ENCODE measurements at regions not wholly inside any gene's neighbourhood (a gene's known extent, or its start where the extent isn't known, plus 50 kb on each side); places are given as distances from the start of the nearest gene placed in this dataset.
"Not testable (repeated sequence)": the region's sequence is repeated elsewhere in the genome, so short reads cannot be mapped to it uniquely, and the experiment has no call there.

DNA sequence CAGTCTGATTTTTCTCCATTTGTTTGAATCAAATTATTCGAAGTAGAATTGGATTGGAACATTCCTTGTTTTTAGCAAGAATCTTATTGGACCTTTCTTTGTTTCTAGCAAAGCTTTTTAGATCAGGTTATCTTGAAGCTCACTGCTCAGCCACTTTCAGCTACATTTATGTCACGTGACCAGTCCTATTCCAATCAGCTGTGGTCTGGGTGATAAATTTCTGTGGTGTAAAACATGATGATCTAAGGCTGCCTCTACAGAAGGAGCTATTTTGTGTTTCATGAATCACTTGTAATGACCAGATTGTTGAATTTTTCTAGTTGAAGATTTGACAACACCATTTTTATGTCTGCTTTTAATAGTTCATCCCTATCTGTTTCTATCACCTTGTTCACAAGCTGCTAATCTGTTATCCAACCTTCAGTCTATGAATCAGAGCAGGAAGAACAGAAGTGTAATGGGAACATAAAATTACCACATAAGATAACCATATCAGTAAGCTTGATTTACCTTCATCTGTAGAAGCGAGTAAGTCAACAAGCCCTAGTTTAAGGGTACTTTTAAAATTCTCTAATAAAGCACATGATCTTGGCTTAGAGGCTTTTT is 101.0 kb upstream of the MAP3K7 start:
- DNase-seq (ENCODE audit: low spot score) (no peak), ATAC-seq (no peak)

DNA sequence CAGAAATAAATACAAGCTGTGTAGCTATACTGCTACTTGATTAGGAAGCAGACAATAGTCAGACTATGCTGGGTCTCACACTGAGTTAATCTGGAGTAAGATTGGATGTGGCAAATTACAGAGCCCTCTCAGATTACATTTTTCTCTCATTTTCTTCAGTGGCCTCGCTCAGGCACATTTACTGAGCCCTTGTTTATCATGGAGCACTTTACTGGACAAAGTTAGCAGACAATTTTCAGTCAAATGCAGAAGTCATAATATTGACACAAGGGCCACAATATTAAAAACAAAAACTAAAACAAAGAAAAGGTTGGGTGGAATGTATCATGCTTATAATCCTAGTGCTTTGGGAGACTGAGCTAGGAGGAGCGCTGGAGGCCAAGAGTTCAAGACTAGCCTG is 95.0 kb upstream of the MAP3K7 start:
- DNase-seq (ENCODE audit: low spot score) (no peak), ATAC-seq (no peak)

DNA sequence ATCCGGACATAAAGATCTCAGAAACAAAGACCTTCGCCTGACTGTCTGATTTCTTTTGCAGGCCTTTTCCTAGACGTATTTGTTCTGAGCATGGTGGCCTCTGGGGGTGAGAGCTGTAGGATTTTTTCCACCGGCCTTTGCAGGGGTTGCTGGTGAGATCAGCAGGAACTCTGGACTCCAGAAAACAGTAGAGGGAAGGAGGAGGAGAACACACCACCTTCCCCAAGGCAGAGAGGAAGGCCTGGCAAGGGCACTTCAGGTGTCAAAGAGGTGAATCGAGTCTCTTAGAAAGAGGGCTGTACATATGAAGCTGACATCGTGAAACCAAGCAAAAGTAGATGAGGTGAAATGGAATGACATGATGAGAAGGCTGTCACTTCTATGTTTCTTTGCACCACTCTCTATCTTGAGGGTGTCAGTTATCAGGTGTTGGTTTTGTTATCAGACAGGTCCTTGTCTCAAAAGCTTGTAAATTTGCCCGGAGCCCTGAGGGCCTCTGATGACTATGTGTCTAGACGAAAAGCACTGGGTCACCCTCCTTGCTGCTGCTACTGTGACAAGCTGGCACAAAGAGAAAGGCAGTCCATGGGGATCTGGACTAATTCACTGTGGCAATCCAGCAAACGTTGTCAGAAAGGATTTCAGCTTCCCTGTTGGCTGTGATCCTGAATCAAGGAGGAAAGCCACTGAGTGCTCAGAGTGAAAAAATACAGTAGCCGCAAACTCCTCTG is 91.3 kb upstream of the MAP3K7 start:
- no peak for ATAC-seq

DNA sequence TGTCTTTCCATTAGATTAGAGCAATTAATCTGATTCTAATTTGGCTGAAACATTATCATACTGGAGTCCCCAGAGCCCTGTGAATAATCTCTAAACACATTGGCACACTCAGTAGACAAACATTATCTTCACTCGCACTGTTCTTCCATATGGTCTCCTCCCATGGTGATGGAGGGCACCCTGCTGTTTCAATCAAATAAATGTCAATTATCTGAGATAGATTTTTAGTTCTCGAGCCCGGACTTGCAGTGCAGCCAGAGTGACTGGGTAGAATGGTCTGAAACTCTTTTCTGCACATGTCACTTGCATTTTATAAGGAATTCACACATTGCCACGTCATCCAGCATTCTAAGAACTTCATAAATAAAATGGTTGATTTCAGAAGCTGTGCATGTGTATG is 90.6 kb upstream of the MAP3K7 start:
- DNase-seq (ENCODE audit: low spot score) (no peak), ATAC-seq (no peak)

More for the DNA sequence above, 91.3 kb upstream of the MAP3K7 start:
- no peak for DNase-seq (ENCODE audit: low spot score)

DNA sequence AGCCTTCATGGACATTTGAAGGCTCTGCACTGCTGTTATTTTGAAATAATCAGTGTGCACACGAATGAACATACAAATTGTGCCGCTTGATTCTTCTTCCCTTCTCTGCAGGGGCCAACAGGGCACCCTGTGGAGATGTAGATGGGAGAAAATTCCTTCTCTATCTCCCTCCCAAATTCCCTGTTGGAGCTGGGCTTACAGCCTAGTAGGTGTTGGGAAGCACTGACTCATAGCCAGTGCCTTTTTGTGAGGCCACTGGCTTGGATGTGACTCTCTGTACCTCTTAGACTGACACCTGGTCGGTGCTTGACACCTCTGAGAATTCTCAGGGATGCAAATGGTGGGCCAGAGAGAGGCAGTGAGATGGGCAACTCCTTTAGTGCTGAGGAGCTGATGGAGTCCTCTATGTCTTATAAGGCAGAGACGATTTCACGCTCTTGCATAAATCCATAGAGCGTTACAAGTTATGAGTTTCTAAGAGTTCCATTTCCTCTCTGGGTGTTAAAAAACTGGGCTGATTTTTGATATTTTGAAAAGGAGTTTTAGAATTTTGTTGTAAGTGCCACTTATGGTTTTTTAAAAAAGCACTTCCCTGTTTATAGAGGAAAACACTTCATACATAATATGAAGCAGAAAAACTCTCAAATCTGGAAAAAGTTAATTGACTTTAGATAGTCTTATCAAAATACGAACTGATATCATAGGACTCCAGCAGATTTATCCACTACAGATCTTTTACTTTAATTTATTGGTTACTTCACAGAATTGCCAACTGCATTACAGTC is 89.8 kb upstream of the MAP3K7 start:
- DNase-seq (ENCODE audit: low spot score) (no peak), ATAC-seq (no peak)

DNA sequence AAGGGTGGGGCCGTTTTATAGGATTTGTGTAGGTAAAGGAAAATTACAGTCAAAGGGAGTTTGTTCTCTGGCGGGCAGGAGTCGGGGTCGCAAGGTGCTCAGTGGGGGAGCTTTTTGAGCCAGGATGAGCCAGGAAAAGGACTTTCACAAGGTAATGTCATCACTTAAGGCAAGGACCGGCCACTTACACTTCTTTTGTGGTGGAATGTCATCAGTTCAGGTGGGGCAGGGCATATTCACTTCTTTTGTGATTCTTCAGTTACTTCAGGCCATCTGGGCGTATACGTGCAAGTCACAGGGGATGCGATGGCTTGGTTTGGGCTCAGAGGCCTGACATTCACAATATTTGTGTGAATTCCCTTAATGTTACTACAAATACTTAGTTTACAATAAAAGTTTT is 88.2 kb upstream of the MAP3K7 start:
- DNase-seq (ENCODE audit: low spot score); ATAC-seq: not testable (repeated sequence)

DNA sequence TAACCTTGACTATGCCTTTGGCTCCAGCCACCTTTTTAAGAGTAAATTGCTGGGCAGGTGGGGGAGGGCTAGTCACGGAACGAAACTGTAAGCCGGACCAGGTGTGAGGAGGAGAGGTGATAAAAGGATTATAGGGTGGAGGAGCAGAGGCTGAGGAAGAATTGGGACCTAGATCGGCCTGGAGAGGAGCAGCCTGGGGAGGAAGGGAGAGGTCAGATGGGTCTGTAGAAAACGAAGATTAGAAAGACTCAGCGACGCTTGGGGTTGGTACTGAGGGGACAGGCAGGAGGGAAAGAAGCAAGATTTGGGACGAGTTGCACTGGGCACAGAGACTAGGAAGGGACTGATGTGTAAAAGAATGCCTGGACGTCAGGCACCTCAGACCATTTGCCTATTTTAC is 87.2 kb upstream of the MAP3K7 start:
- DNase-seq (ENCODE audit: low spot score); ATAC-seq: not testable (repeated sequence)

DNA sequence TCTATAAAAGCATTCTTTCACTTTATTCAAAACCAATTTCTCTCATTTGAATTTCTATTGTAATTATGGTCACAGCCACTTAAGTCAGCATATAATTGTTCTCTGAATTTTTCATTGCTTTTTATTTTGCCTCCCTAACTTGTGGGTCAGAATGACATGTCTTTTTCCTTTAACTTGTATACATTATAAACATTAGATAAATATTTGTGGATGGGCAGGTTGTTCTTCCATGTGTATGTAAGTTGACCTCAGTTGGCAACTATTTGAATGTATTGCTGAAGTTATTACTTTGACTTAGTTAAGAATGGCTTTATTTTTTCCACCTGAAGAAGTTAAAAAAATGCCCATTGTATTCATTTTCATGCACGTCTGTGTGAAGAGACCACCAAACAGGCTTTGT is 83.0 kb upstream of the MAP3K7 start:
- ATAC-seq, result no peak
- no peak for DNase-seq (ENCODE audit: low spot score)

DNA sequence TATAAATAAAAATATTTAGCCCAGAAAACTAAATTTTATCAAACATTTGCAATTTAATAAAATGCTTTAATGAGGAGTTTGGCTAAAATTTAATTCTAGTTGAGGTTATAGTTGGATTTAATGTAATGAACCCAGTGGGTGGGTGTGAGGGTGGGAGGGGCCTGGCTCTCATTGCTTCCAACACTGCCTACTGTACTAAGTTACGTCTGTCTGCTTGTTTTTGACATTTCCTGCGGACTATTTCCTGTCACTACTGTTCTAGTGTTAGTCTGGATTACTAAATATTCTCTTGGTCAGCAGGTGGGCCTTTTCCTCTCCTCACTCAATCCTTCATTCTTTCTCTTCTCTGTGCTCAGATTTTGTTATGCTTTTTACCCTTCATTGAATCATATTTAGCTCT is 82.5 kb upstream of the MAP3K7 start:
- DNase-seq (ENCODE audit: low spot score) (no peak), ATAC-seq (no peak)

DNA sequence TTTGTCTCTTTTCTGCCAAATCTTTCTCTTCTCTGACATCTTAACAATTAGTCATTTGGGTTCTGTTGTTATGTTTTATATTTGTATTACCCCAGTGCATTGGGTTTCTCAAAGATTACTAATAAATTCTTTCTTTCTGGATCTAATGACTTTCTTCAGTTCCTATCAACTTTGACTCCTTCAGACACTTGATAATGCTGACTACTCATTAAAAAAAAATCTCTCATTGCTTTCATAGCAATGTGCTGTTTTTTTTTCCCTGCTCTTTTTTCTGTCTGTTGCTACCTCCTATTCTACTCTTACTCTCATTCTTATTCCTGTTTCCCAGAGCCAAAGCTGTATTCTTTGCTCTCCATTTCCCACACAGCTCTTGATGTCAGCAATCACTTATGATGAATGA is 81.3 kb upstream of the MAP3K7 start:
- ATAC-seq, result no peak
- no peak for DNase-seq (ENCODE audit: low spot score)

DNA sequence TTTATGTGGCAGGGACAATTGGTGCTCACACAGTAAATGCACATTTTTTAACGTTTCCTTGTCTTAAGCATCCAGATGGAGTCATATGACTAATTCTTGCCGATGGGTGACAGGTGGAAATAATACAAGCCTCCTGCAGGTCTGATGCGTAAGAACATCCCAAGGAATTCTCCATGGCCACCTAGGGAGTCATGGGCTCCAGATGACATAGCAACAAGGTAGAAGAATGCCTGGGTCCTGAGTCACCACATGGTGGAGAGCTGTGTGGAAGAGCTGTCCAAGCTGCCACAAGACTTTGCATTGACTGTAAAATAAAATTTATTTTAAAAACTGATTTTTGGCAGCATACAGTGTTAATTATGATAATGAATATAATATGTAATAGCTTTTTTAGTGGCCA is 77.0 kb upstream of the MAP3K7 start:
- ATAC-seq, result no peak
- no peak for DNase-seq (ENCODE audit: low spot score)

DNA sequence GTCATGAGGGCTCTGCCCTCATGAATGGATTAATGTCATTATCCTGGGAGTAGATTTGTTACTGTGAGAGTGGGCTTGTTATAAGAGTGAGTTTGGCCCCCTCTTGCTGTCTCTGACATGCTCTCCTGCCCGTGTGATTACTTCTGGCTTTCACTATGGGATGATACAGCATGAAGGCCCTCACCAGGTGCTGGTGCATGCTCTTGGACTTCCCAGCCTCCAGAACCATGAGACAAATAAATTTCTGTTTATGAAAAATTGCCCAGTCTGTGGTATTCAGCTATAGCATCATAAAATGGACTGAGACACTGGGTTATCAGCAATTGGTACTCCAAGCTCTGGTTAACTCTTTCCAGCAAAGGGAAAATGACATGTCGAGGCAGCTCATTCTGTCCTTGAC is 76.2 kb upstream of the MAP3K7 start:
- no peak for DNase-seq (ENCODE audit: low spot score)
- ATAC-seq, result no peak

DNA sequence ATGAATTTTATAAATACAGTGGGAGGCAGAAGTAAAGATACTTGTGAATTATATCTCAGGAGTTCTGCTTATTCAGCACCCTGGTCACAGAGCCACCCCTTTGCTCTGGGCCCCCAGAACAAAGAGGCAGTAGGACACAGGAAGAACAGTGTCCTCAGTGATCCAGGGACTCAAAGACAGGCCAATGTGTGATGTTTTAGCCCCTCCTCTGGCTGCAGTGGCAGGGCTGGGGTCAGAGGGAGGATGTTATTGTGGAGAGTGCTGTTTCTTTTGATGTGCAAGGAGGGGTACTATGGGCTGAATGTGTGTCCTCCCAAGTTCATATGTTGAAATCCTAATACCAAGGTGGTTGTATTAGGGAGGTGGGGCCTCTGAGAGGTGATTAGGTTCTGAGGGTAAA is 74.1 kb upstream of the MAP3K7 start:
- ATAC-seq, result no peak
- no peak for DNase-seq (ENCODE audit: low spot score)

DNA sequence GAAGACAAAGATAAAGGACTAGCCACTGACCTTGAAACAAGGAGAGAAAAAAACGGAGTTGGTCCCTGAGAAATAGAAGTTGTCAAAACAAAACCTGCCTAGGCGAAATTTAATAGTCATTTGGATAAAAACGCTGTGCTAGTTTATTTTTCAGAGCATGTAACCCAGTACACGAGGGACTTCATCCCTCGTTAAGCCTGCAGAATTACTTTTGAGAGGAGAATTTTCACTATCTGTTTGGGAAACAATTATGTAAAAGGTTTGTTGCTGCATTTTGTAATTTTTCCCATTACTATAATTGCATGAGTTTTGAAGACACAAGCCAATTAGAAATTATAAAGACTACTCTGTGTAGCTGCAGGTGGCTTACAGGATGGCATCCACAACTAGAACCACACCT is 71.6 kb upstream of the MAP3K7 start:
- DNase-seq (ENCODE audit: low spot score), result no peak
- ATAC-seq, result no peak

DNA sequence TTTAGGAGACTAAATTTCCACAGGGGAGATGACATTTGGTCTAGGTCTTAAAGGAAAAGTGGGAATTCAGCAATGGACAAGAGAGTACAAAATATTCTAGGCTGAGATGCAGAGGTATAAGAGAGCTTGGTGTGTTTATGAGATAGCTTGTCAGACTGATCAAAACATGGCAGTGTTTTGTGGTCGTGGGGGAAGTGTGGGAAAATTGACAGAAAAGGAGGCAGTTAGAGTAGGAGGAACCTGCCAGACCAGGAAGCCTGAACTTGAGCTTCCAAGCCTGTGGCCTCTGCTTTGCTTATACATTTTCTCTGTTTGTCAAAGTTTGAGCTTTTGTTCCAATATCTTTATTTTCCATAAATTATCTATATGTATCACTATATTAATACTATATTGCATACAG is 69.5 kb upstream of the MAP3K7 start:
- no peak for ATAC-seq
- DNase-seq (ENCODE audit: low spot score), result no peak

DNA sequence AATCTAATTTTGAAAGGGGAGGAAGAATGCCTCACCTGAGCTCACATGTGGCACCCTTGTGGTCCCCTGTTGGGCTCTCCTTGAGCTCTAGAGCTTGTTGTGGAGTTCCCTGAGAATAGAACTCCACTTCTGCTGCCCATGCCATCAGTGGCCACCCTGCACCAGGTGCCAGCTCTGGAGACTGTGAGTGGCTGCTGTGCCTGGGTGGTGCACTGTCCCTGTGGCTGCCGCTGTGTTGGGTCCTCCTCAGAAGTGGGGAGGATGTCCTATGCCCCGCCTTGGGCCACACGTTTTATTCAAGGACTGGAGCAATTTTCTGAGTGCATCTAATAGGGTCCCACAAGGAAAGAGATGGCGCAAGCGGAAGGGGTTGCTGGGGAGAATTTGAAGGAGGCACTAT is 67.9 kb upstream of the MAP3K7 start:
- ATAC-seq (no peak), DNase-seq (ENCODE audit: low spot score) (no peak)

DNA sequence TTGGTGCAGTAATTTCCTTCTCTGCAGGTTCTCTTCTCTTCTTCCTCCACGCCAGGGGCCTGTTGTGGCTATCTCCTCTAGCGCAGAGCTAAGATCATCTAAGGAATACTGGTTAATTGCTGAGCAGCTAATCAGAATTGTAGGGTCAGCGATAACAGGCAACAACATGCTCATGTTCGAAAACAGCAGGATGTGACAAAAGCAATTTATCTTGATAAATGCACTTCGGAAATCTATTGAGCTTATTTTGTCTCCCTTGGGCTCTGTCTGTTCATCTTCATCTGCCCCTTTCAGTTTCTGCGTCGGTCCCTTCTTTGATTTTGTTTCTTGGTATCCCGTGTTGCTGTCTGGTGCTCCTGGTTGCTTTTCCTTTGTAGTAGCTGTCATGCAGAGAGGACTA is 67.3 kb upstream of the MAP3K7 start:
- ATAC-seq (no peak), DNase-seq (ENCODE audit: low spot score) (no peak)

DNA sequence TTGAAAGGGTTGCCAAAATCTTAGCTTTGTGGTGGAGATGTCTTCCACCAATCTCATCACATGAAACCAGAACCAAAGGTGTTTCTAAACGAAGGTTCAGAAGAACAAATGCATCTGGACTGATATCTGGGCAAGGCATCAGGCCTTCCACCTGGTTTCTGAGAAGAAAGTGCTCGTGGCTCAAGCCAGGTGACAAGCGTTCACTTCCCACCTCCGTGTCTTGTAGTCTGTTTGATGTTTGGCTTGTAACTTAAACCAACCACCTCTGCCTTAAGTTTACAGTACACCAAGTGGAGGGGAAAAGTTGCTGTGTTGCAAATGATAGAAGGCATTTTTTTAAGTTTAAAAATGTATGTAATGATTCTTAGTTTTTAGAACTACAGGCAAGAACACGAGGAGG is 66.9 kb upstream of the MAP3K7 start:
- DNase-seq (ENCODE audit: low spot score) (no peak), ATAC-seq (no peak)

DNA sequence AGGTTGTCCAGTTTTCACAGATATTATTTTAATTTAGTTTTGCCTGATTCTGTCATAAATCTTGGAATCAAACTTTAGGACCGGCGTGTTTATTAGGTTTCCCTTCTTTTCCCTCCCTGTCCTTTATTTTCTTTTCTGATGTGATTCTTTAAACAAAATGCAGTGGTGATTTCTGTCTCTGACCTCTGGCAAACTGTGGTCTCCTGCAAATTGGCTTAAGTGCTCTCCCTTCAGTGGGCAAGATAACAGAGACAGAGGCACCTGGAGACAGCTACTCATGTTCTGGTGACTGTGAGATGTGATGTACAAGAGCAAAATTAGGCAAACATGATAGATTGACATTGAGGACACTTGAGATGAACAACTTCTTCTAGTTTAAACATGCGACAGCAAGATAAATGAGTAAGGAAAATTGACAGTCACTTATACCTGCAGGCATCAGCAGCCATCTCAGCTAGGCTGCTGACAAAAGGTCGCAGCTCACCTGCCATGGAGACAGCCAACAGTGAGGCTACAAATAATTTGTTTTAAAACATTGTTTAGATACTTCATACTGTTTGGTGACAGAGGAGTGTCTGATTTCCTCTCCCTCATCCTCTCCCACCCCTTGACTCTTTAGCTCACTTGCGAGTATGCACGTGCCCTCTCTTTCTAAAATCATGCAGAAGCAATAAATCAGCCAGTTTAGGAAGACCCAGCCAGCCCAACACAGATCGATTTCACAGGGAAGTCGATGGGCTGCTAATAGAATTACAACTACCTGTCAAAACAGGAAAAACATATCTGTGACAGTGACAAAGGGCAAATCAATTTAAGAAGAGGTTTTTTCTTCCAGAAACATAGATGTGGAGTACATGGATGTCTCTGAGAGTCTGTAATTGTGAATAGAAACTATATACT is 63.4 kb upstream of the MAP3K7 start:
- ATAC-seq, result no peak
- no peak for DNase-seq (ENCODE audit: low spot score)

DNA sequence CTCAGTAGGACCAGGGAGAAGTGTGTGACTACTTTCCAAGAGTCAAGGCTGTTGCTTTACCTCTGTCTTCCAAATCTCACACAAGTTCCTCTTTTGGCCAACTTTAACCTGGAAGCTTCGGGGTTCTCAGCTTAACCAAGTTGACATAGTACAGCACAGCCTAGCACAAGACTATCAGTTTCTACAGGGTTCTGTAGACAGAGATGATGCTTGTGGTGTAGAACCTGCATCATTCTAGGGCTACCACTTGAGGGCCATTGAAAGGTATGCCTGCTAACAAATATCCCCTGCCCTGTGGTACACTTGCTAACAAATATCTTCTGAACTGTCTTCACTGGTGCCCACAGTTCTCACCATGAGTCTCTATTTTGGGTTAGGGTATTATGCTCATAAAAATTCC is 62.0 kb upstream of the MAP3K7 start:
- ATAC-seq (no peak), DNase-seq (ENCODE audit: low spot score) (no peak)

DNA sequence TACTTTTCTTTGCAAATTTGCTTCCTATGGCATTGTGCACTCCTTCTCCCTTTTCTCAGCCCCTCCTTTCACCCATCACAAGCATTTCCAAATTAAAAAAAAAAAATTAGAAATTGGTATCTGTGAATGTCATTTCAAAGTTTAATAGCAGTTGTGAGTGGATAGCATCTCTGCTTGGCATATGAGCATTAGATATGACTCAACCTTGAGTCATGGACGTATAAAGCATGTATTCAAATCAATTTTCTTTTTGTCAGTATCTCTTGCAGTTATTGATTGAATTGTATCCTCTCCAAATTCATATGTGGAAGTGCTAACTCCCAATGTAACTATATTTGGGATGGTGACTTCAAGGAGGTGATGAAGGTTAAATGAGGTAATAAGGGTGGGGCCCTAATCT is 60.1 kb upstream of the MAP3K7 start:
- ATAC-seq, result no peak
- DNase-seq (ENCODE audit: low spot score), result no peak
